Skeletal muscle tissue (tissue), 3 donors: ENCODE measurements at regions not wholly inside any gene's neighbourhood (a gene's known extent, or its start where the extent isn't known, plus 50 kb on each side); places are given as distances from the start of the nearest gene placed in this dataset.

ENCODE experiments used
- H3K27ac ChIP-seq: one replicate; pipeline ENCODE4 v1.7.0; 2013; ENCODE audit warnings: mild to moderate bottlenecking, low read depth, low read length, inconsistent platforms
- H3K27me3 ChIP-seq, 3 donors: one replicate each; pipeline ENCODE4 v1.7.0; 2013; ENCODE audit warnings: low read length in 3 of 3; ENCODE audit not compliant: control insufficient read depth in 3 of 3, insufficient read depth in 3 of 3
- H3K36me3 ChIP-seq, 3 donors: one replicate each; pipeline ENCODE4 v1.7.0; 2013; ENCODE audit warnings: low read length in 3 of 3; ENCODE audit not compliant: control insufficient read depth in 3 of 3, insufficient read depth in 3 of 3
- H3K4me1 ChIP-seq, 3 donors: one replicate each; pipeline ENCODE4 v1.7.0; 2013; ENCODE audit warnings: low read length in 3 of 3, mild to moderate bottlenecking in 3 of 3; ENCODE audit not compliant: control insufficient read depth in 3 of 3, insufficient read depth in 3 of 3
- H3K4me3 ChIP-seq, 3 donors: one replicate each; pipeline ENCODE4 v1.7.0; 2013; ENCODE audit warnings: low read length in 3 of 3
- H3K9ac ChIP-seq, 3 donors: one replicate each; pipeline ENCODE4 v1.7.0; 2013; ENCODE audit warnings: low read length in 3 of 3, mild to moderate bottlenecking in 3 of 3, moderate library complexity in 2 of 3, low read depth in 1 of 3
- H3K9me3 ChIP-seq, 3 donors: one replicate each; pipeline ENCODE4 v1.7.0; 2013; ENCODE audit warnings: low read length in 3 of 3; ENCODE audit not compliant: control insufficient read depth in 3 of 3
- donor health status: Osteomylitis.

- Histone ChIP-seq H3K4me3 (no peak overlapping the region), H3K9me3 (no peaks in the 10 kb centered on the region), H3K27me3 (no peaks in the 10 kb centered on the region), H3K36me3 (no peaks in the 10 kb centered on the region), H3K9ac (no peak overlapping the region), H3K4me1 (peaks cover 0 to under 1% (median 0%) of the 10 kb centered on the region in 3 donors), H3K27ac (no peak overlapping the region)
These were observed 272.9 kb downstream of the GPD2 start for GRCh38 chr2:156709091-156709490.

DNA sequence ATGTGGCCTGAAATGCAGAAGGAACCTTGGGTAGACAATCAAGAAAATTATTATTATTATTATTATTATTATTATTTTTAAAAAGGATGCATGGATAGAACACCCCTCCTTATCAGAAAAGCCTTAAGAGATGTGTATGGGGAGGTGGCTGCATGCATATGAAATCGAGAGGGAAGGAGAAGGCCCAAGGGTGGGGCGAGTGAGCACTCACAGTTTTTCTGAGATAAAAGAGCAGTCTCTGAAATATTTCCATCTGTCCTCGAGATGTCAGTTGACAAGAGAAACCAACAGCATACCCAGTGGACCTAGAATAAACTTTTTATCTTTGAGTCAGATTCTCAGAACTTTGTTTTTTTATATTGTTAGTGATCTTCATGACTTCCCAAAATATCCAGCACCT, 282.9 kb downstream of the GPD2 start:
- no peaks in the 10 kb centered on the region for H3K9me3 ChIP-seq
- no peak overlapping the region for H3K4me3 ChIP-seq
- H3K9ac ChIP-seq = no peak overlapping the region
- no peaks in the 10 kb centered on the region for H3K4me1 ChIP-seq
- no peaks in the 10 kb centered on the region for H3K27me3 ChIP-seq
- H3K36me3 ChIP-seq = no peaks in the 10 kb centered on the region
- no peak overlapping the region for H3K27ac ChIP-seq

- H3K9me3 ChIP-seq = no peaks in the 10 kb centered on the region
- no peaks in the 10 kb centered on the region for H3K36me3 ChIP-seq
- no peaks in the 10 kb centered on the region for H3K27me3 ChIP-seq
- no peak overlapping the region for H3K27ac ChIP-seq
- H3K4me1 ChIP-seq = no peaks in the 10 kb centered on the region
- no peak overlapping the region for H3K4me3 ChIP-seq
- no peak overlapping the region for H3K9ac ChIP-seq
These were observed 291.7 kb downstream of the GPD2 start for GRCh38 chr2:156727867-156728266.

DNA sequence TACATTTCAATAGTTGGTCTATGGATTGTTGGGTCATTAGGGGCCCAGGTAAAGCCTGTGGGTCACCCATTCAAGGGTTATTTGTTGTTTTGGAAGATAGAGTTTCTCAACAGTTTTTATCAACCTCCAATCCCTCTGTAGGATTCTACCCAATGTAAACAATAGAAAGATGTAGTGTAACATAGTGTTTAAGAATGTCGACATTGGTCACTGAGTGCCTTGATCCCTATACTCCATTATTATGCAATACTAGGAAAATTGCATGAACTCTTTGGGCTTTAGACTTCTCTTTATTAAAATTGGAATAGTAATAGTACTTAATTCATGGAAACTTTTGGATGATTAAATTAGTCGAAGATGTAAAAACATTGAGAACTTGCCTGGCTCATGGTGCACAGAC, 292.1 kb downstream of the GPD2 start:
- H3K4me1 ChIP-seq = no peaks in the 10 kb centered on the region
- H3K4me3 ChIP-seq = no peak overlapping the region
- no peaks in the 10 kb centered on the region for H3K36me3 ChIP-seq
- no peak overlapping the region for H3K9ac ChIP-seq
- H3K9me3 ChIP-seq = no peaks in the 10 kb centered on the region
- no peaks in the 10 kb centered on the region for H3K27me3 ChIP-seq
- no peak overlapping the region for H3K27ac ChIP-seq

- Histone ChIP-seq H3K27me3 (no peaks in the 10 kb centered on the region), H3K36me3 (no peaks in the 10 kb centered on the region), H3K27ac (no peak overlapping the region), H3K4me1 (no peaks in the 10 kb centered on the region), H3K4me3 (no peak overlapping the region), H3K9me3 (no peaks in the 10 kb centered on the region), H3K9ac (no peak overlapping the region)
These were observed 295.3 kb downstream of the GPD2 start for GRCh38 chr2:156731506-156731905.

DNA sequence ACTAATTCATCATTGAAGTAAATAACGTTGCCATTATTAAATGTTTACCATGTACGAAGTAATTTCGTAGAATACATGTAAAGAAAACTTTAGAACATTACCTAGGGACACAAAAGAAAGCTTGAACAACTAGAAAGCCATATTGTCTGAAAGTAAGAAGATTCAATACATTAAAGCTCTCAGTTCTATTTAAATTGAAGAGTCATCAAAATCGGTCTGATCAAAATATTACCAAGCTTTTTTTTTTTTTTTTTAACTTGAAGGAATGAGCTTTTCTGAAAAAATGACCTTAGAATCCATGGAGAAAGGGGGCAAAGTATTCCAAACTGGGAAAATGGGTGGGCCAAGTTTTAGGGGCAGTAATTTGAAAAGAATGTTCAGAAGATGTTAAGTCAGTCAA, 300.8 kb downstream of the GPD2 start:
- Histone ChIP-seq H3K27ac (no peak overlapping the region), H3K4me1 (no peaks in the 10 kb centered on the region), H3K9ac (no peak overlapping the region), H3K4me3 (no peak overlapping the region), H3K27me3 (no peaks in the 10 kb centered on the region), H3K36me3 (no peaks in the 10 kb centered on the region), H3K9me3 (no peaks in the 10 kb centered on the region)

DNA sequence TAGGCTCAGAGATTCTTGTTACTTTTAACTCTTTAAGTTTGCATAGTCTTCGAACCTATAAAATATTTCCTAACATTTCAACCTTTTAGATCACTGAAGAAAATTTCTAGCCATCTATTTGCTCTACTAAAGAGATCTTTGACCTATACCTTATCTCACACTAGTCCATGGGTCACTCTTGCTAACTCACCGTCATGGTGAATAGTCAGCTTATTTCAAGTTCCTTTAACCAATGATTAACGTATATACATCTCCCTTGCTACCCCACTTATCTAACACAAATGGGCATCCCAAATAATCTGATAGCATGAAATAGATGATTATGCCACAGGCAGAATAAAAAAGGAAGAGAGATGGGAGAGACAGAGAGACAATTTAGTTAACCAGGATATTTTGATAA, 303.1 kb downstream of the GPD2 start:
- no peaks in the 10 kb centered on the region for H3K4me1 ChIP-seq
- H3K36me3 ChIP-seq = no peaks in the 10 kb centered on the region
- H3K9ac ChIP-seq = no peak overlapping the region
- H3K27ac ChIP-seq = no peak overlapping the region
- no peaks in the 10 kb centered on the region for H3K27me3 ChIP-seq
- H3K4me3 ChIP-seq = no peak overlapping the region
- H3K9me3 ChIP-seq = no peaks in the 10 kb centered on the region

- H3K4me1 ChIP-seq = no peaks in the 10 kb centered on the region
- no peak overlapping the region for H3K9ac ChIP-seq
- no peak overlapping the region for H3K27ac ChIP-seq
- peaks cover 0 to 2% (median 0%) of the 10 kb centered on the region in 3 donors for H3K27me3 ChIP-seq
- H3K4me3 ChIP-seq = no peak overlapping the region
- H3K9me3 ChIP-seq = no peaks in the 10 kb centered on the region
- no peaks in the 10 kb centered on the region for H3K36me3 ChIP-seq
These were observed 309.4 kb downstream of the GPD2 start for GRCh38 chr2:156745619-156746018.

DNA sequence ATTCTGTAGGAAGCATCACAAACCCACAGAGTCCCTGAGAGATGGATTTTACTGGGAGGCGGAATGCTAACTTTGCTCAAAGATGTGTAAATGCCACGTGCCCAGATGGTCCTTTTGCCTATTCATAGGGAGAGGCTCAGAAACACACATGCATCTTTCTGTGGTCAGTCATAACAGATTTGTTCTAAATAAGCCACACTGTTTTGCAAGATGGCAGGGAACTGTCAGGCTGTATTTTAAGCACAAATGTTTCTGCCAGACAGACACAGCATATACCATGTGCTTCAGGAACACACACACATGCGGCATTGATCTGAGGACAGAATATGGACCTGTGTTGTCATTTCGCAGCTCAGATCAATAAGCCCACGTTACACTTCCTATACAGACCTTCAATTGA, 312.0 kb downstream of the GPD2 start:
- Histone ChIP-seq H3K9ac (no peak overlapping the region), H3K4me1 (no peaks in the 10 kb centered on the region), H3K27me3 (peaks cover 0 to 2% (median 0%) of the 10 kb centered on the region in 3 donors), H3K4me3 (no peak overlapping the region), H3K9me3 (no peaks in the 10 kb centered on the region), H3K36me3 (no peaks in the 10 kb centered on the region), H3K27ac (no peak overlapping the region)

- no peaks in the 10 kb centered on the region for H3K36me3 ChIP-seq
- H3K9me3 ChIP-seq = no peaks in the 10 kb centered on the region
- H3K27ac ChIP-seq = no peak overlapping the region
- H3K9ac ChIP-seq = no peak overlapping the region
- no peaks in the 10 kb centered on the region for H3K4me1 ChIP-seq
- peaks cover 0 to 2% (median 0%) of the 10 kb centered on the region in 3 donors for H3K27me3 ChIP-seq
- no peak overlapping the region for H3K4me3 ChIP-seq
These were observed 315.9 kb downstream of the GPD2 start for GRCh38 chr2:156752042-156752441.

DNA sequence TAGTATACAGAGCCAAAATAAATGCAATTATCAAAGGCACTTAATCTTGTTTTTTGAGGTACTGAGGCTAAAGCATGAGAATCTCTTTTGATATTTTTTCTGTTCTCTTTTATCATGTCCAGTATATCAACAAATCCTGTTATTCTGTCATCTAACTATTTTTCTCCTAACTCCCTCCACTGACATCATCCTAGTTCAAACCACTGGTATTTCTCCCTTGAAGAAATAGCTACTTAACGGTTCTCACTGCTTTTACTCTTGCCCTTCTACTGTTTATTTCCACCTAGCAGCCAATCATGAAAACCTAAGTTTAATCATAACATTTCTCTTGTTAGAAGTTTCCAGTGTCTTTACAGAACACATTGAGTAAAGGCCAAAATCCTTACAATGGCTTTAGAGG, 317.6 kb downstream of the GPD2 start:
- Histone ChIP-seq H3K36me3 (no peaks in the 10 kb centered on the region), H3K4me1 (no peaks in the 10 kb centered on the region), H3K9me3 (no peaks in the 10 kb centered on the region), H3K27ac (no peak overlapping the region), H3K9ac (no peak overlapping the region), H3K27me3 (no peaks in the 10 kb centered on the region), H3K4me3 (no peak overlapping the region)
